Ovary (tissue), 3 donors: ENCODE measurements at regions not wholly inside any gene's neighbourhood (a gene's known extent, or its start where the extent isn't known, plus 50 kb on each side); places are given as distances from the start of the nearest gene placed in this dataset.

ENCODE experiments used
- EP300 ChIP-seq: sonication (generic); formaldehyde crosslinking; IDR thresholded peaks from one replicate; pipeline ENCODE4 v1.6.1; 2017; ENCODE audit warnings: antibody characterized with exemption
- POLR2A ChIP-seq: fragments of 450-650 bp; IDR thresholded peaks from one replicate; pipeline ENCODE4 v1.6.1; 2017; ENCODE audit warnings: antibody characterized with exemption, mild to moderate bottlenecking, moderate library complexity
- TF ChIP-seq, protein P1 (sequence below), 3 donors: fragments of 450-650 bp in 2 of 3; fragments of 200-600 bp in 1 of 3; IDR thresholded peaks; one replicate each; pipeline versions ENCODE4 v1.5.1 to v1.8.0; 2016 to 2022; ENCODE audit warnings: antibody characterized with exemption in 3 of 3, mild to moderate bottlenecking in 1 of 3
- donor health status: DM: no; HTN: no; CAD: no.

DNA sequence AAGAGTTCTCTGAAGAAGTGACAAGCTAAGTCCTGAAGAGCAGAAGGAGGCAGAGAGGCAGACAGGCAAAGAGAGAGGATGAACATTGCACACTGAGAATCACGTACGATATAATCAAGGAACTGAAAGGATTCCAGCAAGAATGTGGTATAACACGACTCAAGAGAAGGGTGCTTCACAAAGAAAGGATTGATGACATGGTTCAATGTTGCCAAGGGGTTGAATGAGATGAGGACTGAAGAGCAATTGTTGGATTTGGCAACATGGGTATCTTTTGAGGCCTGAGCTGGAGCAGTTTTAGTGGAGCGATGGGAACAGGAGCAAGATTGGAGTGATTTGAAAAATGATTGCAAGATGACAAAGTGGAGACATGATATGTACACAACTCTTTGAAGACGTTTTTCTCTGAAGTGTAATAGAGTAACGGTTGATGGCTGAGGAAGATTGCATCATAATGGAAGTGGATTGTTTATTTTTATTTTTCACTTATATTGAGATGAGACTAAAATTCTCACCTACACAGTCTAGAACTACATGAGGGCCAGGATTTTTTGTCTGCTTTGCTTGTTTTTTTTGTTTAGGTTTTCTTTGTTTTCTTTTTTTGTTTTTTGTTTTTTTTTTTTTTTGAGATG lies 1049.9 kb upstream of the WWC1 start:
- TF ChIP-seq, protein P1, sequence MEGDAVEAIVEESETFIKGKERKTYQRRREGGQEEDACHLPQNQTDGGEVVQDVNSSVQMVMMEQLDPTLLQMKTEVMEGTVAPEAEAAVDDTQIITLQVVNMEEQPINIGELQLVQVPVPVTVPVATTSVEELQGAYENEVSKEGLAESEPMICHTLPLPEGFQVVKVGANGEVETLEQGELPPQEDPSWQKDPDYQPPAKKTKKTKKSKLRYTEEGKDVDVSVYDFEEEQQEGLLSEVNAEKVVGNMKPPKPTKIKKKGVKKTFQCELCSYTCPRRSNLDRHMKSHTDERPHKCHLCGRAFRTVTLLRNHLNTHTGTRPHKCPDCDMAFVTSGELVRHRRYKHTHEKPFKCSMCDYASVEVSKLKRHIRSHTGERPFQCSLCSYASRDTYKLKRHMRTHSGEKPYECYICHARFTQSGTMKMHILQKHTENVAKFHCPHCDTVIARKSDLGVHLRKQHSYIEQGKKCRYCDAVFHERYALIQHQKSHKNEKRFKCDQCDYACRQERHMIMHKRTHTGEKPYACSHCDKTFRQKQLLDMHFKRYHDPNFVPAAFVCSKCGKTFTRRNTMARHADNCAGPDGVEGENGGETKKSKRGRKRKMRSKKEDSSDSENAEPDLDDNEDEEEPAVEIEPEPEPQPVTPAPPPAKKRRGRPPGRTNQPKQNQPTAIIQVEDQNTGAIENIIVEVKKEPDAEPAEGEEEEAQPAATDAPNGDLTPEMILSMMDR (IDR thresholded peaks at IDR 0.05) = no peak
- no peak for TF ChIP-seq EP300
- no peak for TF ChIP-seq POLR2A
